ENCODE measurements at regions not wholly inside any gene's neighbourhood (a gene's known extent, or its start where the extent isn't known, plus 50 kb on each side); places are given as distances from the start of the nearest gene placed in this dataset.

GRCh38 chr1:18569251-18569650, 61.4 kb upstream of the PAX7 start:
- TF ChIP-seq EZH2 (IDR thresholded peaks at IDR 0.05) (no peak), POLR2AphosphoS5 (IDR thresholded peaks at IDR 0.05; ENCODE audit: borderline replicate concordance, low read depth, low read length) (no peak), FOXP2 (optimal IDR thresholded peaks at IDR 0.05; ENCODE audit: control extremely low read depth, extremely low read length, insufficient read depth) (no peak)
